GM12891 (cell line): ENCODE measurements at regions not wholly inside any gene's neighbourhood (a gene's known extent, or its start where the extent isn't known, plus 50 kb on each side); places are given as distances from the start of the nearest gene placed in this dataset.
"Not testable (repeated sequence)": the region's sequence is repeated elsewhere in the genome, so short reads cannot be mapped to it uniquely, and the experiment has no call there.

Experiments used
- POLR2A ChIP-seq: IDR thresholded peaks from 2 replicates; pipeline ENCODE4 v1.6.1; 2011; ENCODE audit warnings: low read depth, low read length, control low read depth
- POLR2AphosphoS5 ChIP-seq: IDR thresholded peaks from 2 replicates; pipeline ENCODE4 v1.6.1; 2011; ENCODE audit warnings: low read depth, low read length, control low read depth
- POU2F2 ChIP-seq: IDR thresholded peaks from 2 replicates; pipeline ENCODE4 v1.6.1; 2011; ENCODE audit warnings: low read depth, mild to moderate bottlenecking, control low read depth, low read length, moderate library complexity
- TAF1 ChIP-seq: IDR thresholded peaks from 2 replicates; pipeline ENCODE4 v1.6.1; 2011; ENCODE audit warnings: low read depth, low read length, control low read depth

DNA sequence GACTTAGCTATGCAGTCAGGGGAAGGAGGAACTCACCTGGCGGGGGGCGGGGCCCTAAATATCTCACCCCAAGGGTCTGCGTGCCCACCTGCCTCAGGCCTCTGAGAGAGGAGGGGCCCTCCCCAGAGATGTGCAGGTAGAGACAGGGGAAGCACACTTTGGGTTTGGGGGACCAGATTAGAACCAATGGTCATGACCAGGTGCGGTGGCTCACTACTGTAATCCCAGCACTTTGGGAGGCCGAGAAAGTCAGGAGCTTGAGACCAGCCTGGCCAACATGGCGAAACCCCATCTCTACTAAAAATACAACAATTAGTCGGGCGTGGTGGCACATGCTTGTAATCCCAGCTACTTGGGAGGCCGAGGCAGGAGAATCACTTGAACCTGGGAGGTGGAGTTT, 246.4 kb upstream of the TCERG1L start:
- TF ChIP-seq TAF1, POLR2A, POLR2AphosphoS5, POU2F2: not testable (repeated sequence)
